Renal cortex interstitium (tissue), 11 donors: ENCODE measurements at regions not wholly inside any gene's neighbourhood (a gene's known extent, or its start where the extent isn't known, plus 50 kb on each side); places are given as distances from the start of the nearest gene placed in this dataset.
"Not testable (repeated sequence)": the region's sequence is repeated elsewhere in the genome, so short reads cannot be mapped to it uniquely, and the experiment has no call there.

Experiments
- DNase-seq, 11 donors: peaks; one replicate each; pipeline ENCODE4 v3.0.0-alpha.2; 2013; ENCODE audit warnings: low read depth in 9 of 11, low spot score in 4 of 11; ENCODE audit errors: extremely low read depth in 1 of 11

DNA sequence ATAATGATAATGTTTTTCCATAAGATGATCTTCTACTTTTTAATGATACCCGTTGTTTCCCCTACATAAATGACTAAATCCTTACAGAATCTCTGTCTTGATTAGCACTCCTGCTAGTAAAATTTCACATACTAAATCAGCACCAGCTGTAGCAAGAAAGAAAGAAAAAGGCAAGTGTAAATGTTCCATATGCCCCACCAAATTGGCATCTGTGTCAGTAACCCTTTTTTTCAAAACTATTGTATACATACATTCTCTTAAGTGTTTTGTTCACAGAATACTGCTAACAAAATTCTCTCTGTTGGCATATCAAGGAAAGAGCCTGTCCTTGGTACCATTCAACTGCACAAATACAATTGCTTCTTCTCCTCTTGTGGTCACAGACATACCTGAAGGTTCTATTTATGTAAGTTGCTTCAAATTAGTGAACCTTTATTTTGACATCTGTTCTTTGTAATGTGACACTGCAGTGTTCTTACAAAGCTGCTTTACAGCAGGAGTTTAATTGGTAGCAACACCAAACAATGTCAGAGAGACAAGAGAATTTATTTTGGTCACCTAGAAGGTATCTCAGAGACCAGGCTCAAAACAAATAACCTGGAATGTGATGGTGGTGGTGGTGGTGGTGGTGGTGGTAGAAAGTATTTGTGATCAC is 641.9 kb downstream of the ZEB2 start:
- DNase-seq: no peak

DNA sequence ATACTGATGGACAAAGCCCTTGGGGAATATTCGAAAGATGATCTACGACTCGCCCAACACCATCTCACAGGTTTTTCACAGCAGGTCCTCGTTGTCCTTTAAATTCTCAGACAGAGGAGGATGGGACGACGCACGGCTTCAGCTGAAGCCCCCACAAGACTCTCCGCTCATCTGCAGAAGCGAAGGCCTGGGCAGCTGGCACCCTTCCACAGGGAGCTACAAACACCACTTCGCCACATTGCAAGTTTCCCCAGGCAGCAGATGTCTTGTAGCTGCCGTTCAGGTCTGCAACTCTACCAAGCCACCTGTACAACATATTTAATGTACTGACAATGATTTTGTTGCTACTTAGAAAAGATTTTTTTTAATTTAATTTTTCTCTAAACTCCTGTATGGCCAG is 642.9 kb downstream of the ZEB2 start:
- DNase-seq: no peak

DNA sequence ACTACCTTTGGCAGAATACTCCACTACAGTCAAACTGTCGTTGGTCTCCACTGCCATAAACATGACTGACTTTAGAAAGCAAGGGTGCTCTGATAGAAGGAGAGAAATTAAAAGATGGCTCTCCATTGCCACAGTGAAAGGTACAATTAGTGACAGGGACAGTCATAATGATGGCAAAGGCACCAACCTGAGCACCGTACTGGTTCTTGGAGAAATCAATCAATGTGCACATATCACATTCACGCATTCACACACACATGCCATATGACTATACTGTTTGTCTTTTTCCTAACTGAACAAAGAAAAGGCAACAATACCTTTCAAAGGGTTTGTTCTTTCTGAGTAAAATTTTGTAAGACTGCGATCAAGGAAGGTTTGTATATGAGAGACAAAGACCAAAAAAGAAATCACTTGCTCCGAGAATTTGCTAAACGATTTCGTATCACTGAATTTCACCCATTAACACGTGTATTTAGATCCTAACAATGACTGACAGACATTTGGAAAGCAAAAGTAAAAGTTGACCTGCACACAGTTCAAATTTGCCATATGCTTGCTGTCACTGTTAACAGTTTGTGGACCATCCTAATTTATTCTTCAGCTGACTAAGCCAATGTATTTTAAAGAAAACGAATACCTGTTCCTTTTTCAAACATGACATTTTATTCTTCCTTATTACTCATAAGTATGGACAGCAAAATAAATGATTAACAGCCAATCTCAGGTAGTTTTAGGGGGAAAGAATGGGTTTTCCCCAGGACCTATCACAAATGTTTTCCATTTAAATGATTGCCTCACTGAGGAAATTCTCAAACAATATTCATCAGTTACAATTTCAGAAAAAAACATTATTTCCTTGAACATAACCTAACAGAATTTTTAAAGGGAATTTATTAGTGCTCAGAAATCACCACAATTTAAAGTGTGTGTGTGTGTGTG is 644.4 kb downstream of the ZEB2 start:
- DNase-seq: no peak

DNA sequence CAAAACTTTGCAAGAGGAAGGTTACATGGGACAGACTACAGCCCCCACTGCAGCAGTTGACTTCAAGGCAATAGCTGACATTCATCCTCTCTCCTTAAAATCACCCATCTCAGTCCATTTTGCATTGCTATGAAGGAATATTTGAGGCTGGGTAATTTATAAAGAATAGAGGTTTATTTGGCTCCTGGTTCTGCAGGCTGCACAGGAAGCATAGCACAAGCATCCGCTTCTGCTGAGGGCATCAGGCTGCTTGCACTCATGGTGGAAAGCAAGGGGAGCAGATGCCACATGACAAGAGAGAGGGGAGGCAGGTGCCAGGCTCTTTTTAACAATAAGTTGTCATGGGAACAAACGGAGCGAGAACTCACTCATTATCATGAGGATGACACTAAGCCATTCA is 646.0 kb downstream of the ZEB2 start:
- DNase-seq: no peak

DNA sequence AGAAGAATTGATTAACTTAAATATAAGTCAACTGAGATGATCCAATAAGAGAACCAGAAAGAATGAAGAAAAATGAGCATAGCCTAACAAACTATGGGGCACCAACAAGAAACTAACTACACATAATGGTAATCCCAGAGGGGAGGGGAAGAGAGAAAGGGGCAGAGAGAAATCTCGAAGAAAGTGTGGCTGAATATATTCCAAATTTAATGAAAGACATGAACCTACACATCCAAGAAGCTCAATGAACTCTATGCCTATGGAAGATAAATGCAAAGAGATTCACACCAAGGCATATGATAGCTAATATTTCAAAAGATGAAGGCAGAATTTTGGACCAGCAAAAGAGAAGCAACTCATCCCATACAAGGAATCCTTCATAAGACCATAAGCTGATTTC is 649.2 kb downstream of the ZEB2 start:
- no peak for DNase-seq

DNA sequence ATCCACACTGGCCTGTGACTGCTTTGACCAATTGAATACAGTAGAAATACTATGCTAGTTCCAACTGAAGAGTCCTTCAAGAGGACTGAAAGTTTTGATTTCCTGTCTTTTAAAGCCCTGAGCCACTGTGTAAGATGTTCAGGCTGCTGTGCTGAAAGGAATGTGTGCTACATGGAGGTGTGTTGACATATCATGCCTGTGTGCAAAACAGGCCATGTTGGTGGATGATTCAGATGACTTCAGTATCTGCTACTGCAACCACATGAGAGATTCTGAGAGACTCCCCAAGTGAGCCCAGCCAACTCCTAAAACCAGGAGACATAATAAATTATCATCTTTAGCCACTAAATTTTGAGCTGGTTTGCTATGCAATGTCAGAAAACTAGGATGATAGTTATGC is 662.9 kb downstream of the ZEB2 start:
- no peak for DNase-seq

DNA sequence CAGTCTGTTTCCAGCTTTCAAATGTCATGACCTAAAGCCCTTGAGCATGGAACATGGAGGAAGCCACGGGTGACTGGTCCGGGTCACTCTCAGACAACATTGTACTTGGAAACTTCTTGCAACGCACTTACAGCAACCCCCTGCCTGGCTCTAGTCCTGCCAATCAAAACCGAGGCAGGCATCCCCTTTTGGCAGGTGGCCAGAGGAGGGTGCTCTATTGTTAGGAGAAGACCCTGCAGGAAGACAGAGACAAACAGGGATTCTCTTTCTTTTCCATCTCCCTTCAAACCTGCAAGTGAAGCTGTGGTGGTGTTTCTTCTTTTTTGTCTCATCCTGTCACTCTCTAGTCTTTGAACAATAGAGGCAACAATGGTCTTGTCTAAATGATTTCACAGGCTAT is 667.2 kb downstream of the ZEB2 start:
- no peak for DNase-seq

DNA sequence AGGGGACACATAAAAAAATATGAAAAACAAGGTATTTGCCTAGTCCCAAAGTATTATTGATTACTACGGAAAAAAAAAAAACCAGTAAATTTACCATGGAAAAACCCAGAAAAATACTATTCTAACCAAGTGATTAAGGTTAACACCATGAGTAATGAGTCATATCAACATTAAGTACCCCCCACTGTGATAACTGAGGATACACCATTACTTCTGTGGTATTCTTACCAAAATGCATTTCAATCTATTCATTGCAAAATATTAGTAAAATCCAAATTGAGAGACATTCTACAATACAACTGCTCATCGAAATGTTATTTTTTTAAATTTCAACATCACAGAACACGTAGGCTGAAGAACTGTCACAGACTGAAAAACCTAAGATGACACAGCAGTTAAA is 669.8 kb downstream of the ZEB2 start:
- no peak for DNase-seq

DNA sequence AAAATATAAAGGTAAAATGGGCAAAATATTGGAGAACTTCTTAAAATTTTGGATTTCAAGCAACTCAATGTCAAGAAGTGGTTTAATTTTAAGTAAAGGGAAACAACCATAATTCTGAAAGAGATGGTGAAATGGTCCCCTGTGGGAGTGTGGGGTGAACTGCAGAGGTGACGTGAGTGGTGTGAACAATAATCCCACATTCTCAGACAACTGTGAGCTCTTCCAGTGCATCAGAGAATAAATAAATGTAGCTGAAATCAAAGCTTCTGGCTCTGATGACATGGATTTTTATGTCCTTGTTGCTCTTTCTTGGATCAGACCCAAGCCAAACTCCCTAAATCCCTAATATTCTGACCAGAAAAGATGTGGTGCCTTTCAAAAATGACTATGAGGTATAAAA is 672.7 kb downstream of the ZEB2 start:
- DNase-seq: no peak

DNA sequence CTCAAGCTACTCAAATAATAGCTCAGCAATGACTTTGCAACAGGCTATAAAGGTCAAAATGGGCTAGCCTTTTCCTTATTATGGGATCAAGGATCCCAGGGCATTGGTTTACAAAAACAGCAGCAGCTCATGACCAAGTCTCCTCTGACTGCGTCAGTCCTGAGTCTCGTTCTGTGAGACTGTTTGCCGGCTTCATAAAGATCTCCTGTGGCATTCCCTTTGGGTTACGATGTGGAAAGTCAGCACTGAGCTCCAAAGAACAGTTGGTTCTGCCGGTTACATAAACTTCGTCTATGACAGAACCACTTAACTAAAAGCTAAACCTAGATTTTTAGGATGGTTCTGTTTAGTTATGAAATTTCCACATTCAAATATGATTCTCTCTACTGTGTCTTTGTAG is 674.9 kb downstream of the ZEB2 start:
- no peak for DNase-seq

DNA sequence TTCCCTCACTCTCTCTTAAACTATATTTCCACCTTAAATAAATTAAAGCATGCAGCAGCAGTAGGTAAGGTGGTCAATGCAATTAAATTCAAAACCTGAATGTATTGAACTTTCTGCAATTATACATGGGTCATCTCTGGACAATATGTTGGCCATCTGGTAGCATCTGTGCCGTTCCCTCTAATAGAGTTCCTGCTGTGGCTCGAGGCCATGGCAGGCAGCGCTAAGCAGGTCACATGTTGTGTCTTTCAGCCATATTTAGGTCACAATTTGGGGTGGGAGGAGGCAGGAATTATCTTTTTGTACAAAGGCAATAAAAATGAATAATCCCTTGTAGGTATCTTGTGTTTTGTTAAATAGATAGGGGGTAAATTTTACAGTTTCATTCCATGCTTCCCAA is 676.2 kb downstream of the ZEB2 start:
- DNase-seq: no peak

DNA sequence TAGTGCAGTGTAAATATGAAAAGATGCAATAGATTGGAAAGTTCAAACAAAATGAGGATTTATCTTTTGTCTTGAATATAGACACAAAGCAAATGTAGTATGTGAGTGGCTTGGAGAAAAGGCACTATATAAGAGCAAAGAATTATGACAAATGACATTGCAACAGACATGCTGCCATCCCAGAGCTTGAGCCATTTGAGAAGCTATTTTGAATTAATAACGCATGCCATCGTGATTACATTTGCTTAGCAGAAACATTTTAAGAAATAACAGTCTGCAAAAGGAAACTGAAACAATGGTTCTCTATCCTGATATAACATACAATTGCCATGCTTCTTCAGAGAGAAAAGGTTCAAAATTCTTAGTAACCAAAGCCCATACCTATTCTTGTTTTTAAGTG is 677.1 kb downstream of the ZEB2 start:
- no peak for DNase-seq

DNA sequence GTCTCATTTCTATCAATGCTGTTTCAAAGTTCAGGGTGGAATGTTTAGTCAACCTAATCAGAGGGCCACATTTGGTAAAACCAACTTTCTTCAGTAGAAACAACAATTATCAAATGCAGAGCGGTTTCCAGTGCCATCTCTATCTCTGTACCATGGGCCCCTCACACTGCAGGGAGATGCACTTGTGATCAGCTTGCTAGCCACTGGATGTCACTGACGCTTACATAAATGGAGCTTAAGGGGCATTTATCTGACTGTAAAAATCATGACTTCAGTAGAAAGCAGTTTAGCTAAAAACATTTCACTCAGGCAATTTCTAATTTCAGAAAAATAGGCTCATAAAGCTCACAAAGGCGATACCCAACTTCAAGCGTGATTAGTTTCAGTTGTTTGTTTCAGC is 678.0 kb downstream of the ZEB2 start:
- no peak for DNase-seq

DNA sequence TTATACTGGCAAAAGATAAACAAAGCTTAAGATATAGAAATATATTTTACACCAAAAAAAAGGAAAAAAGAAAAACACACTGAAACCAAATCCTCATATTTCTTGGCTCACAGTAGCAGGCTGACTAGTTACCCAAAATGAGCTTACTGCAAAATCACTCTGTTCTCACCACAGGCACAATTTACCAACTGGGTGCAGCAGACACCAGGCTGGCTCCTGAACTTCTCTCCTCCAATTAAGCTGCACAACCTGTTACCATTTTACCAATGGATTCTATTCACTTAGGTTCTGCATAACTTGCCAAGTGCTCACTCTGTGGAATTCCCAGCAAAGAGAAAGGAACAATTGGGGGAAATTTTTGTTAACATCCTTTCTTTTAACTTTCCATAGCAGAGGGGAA is 679.3 kb downstream of the ZEB2 start:
- no peak for DNase-seq

DNA sequence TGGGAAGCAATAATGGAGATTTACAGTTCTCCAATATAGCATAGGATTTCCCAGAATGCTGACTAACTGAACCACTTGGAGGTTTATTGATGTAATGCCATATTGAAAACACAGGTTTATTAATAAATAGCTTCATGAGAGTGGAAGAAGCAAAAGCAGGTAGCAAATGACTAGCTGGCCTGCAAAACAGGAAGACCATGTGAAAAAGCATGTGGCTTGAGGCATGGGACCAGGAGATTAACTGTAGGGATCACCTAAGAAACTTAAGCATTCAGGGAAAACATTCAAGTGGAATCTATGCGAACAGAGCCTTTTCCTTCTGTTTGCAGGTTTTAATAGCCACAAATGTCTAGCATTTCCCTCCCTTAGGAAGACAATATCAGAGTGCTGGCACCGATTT is 679.7 kb downstream of the ZEB2 start:
- DNase-seq: no peak

DNA sequence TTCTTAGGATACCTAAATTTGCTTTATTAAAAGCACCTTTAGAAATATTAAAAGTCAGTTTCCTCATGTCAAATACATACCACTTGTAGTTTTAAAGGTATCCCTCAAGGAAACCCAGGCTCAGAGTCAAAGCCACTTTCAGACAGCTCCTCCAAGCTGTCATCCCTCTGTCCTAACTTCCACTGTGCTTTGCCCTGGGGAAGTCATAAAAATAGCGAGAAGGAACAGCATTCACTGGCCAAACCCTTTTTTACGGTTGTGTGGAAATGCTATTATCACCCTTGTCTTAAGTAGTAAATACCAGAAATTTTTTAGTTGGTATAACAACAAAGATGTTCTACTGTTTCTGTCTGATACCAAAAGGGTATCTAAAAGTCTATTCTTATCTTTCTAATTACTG is 680.5 kb downstream of the ZEB2 start:
- no peak for DNase-seq

DNA sequence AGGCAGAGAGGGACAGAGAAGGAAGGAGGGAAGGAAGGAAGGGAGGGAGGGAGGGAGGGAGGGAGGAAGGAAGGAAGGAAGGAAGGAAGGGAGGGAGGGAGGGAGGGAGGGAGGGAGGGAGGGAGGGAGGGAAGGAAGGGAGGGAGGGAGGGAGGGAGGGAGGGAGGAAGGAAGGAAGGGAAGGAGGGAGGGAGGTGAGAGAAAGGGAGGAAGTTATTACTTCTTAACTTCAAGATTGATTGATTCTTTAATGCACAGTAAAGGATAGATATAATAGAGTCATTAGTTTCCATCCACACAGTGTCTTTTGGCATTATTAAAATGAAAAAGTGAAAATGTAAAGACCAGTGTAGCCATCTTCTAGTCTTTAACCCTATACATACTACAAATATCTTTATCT is 682.9 kb downstream of the ZEB2 start:
- not testable (repeated sequence) for DNase-seq

DNA sequence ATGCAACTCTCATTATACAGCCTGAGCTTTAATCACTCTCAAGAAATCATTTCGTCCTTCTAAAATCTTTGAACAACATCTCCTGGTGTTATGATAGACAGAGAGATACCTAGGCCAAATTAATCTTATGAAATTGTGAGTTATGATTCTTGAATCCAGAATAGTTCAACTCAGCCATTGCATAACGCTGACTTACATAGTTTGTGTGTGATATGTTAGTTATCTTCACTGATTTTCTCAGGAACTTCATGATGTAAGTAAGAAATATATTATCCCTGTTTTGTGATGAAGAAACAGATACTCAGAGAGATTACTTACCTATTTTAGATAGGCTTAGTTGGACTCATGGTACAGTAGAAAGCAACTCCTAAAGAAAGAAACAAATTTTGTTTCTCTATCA is 684.4 kb downstream of the ZEB2 start:
- DNase-seq: no peak

DNA sequence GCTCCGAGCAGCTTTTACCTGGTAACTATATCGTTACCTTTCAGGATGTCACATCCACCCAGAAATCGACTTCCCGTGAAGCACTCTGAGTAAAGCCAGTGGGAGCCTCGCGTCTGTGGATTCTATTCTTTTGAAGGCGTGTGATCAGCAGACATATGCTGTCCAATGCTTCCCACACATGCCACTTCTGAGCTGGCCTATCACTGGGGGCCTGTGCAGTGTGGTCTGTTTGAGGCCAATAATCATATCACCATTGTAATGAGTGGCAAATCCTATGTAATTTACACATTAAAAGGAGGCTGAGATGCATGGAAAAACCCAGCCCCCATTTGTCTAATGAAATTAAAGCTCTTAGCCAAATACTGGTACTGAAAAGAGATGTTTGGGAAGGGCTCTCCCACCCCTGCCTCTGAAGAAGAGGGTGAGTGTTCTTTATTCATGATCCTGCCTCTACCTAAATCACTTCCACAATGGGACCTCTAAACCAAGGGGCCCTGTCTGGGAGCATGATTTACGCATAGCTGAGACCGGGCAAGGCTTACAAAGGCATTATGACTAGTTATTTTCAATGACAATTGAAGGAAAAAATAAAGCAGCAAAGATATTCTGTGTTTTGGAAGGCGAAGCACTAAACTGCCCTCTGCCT is 686.8 kb downstream of the ZEB2 start:
- DNase-seq: no peak

DNA sequence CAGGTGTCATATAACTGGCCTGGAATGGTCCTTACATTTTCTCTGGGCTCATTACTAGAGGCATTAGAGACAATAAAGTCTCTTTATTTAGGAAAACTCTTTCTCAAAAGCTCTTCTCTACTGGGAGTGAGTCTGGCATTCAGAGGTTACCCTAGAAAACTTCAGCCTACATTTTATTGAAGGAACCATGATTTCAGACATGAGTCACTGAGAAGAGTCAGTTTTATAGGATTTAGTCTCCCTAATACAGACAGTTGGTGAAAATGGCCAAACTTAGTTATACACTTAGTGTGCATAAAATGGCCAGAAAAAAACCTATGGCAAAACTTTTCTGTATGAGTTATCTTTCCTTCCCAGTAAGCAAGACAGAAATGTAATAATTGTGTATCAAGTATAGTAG is 689.4 kb downstream of the ZEB2 start:
- no peak for DNase-seq
